Renal cortical epithelial cell (primary cell): ENCODE measurements at regions not wholly inside any gene's neighbourhood (a gene's known extent, or its start where the extent isn't known, plus 50 kb on each side); places are given as distances from the start of the nearest gene placed in this dataset.
"Not testable (repeated sequence)": the region's sequence is repeated elsewhere in the genome, so short reads cannot be mapped to it uniquely, and the experiment has no call there.

Source experiments
- DNase-seq: peaks from one replicate; pipeline ENCODE4 v3.0.0-alpha.2; 2011; ENCODE audit warnings: low read depth

- no peak for DNase-seq
Observed at GRCh38 chr13:83730674-83731073, 151.6 kb downstream of the SLITRK1 start.

- DNase-seq = no peak
Observed at GRCh38 chr13:83722443-83722842, 159.8 kb downstream of the SLITRK1 start.

- no peak for DNase-seq
Observed at GRCh38 chr13:83716121-83716520, 166.2 kb downstream of the SLITRK1 start.

- DNase-seq = no peak
Observed at GRCh38 chr13:83714236-83714635, 168.0 kb downstream of the SLITRK1 start.

- DNase-seq = no peak
Observed at GRCh38 chr13:83710133-83710515, 172.2 kb downstream of the SLITRK1 start.

- DNase-seq = no peak
Observed at GRCh38 chr13:83709426-83710132, 172.7 kb downstream of the SLITRK1 start.

GRCh38 chr13:83702021-83702420 lies 180.3 kb downstream of the SLITRK1 start:
- DNase-seq = no peak

- DNase-seq = no peak
Observed at GRCh38 chr13:83692800-83693199, 189.5 kb downstream of the SLITRK1 start.

- DNase-seq = no peak
Observed at GRCh38 chr13:83691966-83692365, 190.3 kb downstream of the SLITRK1 start.

GRCh38 chr13:83681547-83681946 lies 200.7 kb downstream of the SLITRK1 start:
- DNase-seq = no peak

- no peak for DNase-seq
Observed at GRCh38 chr13:83677985-83678384, 204.3 kb downstream of the SLITRK1 start.

- no peak for DNase-seq
Observed at GRCh38 chr13:83672612-83673011, 209.7 kb downstream of the SLITRK1 start.

- DNase-seq = no peak
Observed at GRCh38 chr13:83667606-83668005, 214.7 kb downstream of the SLITRK1 start.

GRCh38 chr13:83666141-83666540 lies 216.1 kb downstream of the SLITRK1 start:
- DNase-seq = no peak

- no peak for DNase-seq
Observed at GRCh38 chr13:83657281-83657680, 225.0 kb downstream of the SLITRK1 start.

GRCh38 chr13:83642617-83643016 lies 239.7 kb downstream of the SLITRK1 start:
- not testable (repeated sequence) for DNase-seq

- DNase-seq = no peak
Observed at GRCh38 chr13:83634601-83635000, 247.7 kb downstream of the SLITRK1 start.

- no peak for DNase-seq
Observed at GRCh38 chr13:83633746-83634145, 248.5 kb downstream of the SLITRK1 start.

- no peak for DNase-seq
Observed at GRCh38 chr13:83622422-83622784, 259.9 kb downstream of the SLITRK1 start.

- DNase-seq = no peak
Observed at GRCh38 chr13:83621765-83622421, 260.4 kb downstream of the SLITRK1 start.

GRCh38 chr13:83620530-83621220 lies 261.6 kb downstream of the SLITRK1 start:
- no peak for DNase-seq

- DNase-seq = no peak
Observed at GRCh38 chr13:83618966-83619365, 263.3 kb downstream of the SLITRK1 start.

- no peak for DNase-seq
Observed at GRCh38 chr13:83613524-83613923, 268.8 kb downstream of the SLITRK1 start.
